Mesenteric fat pad (tissue), 1 donor: ENCODE measurements at regions not wholly inside any gene's neighbourhood (a gene's known extent, or its start where the extent isn't known, plus 50 kb on each side); places are given as distances from the start of the nearest gene placed in this dataset.

ENCODE experiments used
- DNase-seq: peaks from one replicate; pipeline ENCODE4 v3.0.0-alpha.2; 2020; ENCODE audit warnings: low spot score
- donor health status: DM: yes; HTN: yes; CAD: no.

DNA sequence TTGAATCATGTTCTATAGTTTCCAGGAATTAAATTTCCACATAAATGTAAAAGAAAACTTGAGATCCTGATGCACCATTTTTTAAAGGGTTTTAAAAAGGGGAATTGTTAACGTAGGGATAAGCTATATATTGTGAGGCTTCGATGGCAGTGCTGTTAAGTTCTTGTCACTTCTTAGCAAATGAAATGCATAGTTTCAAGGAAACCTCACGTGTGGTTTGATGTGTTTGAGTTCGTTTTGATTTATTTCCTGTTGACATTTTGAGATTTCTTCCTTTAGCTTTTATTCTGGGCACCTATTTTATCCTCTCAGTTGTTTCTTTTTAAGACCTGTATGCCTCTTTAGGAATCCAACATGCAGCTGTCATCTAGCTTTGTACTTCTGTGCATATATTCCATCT lies 301.0 kb downstream of the DOCK8 start:
- no peak for DNase-seq

DNA sequence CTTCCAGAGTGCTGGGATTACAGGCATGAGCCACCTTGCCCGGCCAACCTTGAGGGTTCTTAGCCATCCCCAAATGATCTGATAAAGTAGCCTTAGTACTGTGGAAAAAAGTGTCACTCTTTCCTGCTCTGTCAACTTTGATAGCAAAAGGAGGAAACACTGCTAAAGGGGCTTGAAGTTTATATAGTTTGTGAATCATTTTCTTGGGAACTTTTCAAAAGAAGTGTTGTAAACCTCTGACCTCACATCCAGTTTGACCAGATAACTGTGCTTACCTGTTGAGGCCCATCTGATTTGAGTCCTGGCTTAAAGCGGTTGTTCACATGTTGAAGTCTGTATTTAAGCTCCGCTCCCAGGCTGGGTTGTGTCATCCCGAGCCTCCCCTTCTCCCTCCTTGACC lies 303.3 kb downstream of the DOCK8 start:
- DNase-seq: no peak

DNA sequence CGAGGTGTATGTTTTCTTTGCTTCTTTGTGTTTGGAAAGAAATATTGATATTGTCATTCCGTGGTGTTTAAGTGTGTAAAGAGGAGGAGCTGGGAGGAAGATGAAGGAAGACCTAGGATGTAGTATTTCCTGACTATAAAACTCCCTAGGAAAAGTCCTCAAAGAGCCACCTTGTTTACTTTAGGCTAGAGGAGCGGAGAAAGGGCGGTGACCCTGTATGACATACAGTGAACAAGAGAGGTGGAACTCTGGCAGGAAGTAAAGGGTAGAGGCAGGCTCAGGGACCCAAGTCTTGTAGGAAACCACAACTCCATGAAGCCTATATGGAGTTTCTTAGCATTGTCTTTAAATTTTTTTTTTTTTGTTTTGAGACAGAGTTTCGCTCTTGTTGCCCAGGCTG lies 303.9 kb downstream of the DOCK8 start:
- DNase-seq: no peak

DNA sequence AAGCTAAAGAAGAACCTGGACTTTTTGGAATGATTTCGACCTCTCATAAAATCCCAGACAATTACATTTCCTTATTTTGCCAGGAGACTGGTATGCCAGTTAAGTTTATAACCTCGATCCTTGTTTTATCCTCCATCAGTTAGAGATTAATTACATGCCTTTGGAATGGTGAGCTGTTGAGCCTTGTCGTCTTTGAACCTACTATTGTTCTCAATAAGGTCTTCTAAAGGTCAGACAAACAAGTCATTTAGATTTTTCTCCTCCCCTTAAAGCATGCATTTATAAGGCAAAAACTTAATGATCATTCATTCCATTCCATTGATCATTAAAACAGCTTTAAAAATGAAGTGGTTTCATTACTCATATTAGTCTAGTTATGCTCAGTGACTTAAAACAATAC lies 304.9 kb downstream of the DOCK8 start:
- DNase-seq: no peak

DNA sequence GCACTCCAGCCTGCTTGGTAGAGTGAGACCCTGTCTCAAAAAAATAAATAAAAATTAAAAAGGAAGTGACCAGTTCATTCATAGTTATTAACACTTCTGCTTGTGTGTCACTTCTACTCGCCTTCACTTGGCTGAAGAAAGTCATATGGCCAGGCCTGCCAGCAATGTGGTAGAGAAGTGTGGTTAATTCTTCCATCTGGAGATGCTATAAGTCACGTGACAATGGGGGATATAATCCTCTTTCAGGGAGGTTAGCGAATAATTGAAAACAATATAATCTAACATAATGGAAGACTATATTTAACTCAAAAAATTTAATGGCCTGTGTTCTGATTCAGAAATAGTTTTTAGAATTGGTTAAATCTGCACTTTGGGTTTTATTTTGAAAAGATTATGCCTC lies 305.6 kb downstream of the DOCK8 start:
- no peak for DNase-seq

DNA sequence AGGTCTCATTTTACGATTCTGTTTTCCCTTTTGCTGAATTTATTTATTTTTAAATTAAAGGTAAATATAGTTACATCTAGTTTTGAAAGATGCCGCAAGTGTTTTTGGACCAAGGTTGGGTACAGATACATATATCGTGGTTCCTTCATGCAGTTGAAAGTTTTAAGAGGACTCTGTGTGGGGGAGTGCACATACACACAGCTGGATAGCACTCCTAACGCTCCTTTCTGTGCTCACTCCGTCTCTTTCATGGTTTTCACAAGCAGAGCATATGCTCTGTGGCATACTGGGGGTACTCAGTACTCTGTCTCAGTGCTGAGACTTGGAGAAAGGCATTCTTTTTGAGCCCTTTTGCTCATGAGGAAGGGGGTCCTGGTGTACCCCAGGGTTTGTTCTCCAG lies 307.5 kb downstream of the DOCK8 start:
- no peak for DNase-seq

DNA sequence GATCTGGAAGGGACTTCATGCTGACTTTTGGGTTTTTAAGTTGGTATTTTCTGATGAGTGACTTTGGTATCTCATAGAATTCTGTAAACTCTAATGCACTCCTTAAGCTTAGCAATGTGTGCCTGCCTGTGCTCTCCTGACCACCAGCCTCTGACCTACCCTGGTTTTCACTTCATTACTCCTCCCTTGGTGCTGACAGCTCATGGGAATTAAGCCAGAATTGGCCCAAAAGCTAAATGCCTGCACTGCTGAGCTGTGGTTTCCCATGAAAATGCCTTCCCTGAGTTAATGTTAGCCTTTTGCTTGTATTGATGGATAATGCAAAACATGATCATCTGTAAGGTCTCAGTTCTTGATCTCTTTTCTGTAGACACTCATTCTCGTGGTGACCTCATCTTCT lies 308.0 kb downstream of the DOCK8 start:
- DNase-seq: no peak

DNA sequence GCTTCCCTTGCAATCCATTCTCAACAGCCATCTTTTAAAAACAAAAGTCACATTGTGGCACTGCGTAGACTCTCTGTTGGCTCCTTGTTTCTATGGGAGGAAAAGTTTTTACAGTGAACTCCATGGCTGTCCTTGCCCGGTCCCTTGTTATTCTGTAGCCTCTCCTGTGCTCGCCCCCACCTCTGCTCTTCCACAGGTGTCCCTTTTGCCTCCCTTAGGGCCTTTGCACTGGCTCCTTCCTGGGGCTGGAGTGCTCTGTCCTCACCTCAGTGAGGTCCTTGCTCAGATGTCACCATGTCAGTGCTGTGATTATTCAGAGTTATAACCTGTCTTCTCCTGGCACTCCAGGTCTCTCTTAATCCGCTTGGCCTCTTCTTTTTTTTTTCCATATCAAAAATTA lies 308.8 kb downstream of the DOCK8 start:
- DNase-seq: no peak

DNA sequence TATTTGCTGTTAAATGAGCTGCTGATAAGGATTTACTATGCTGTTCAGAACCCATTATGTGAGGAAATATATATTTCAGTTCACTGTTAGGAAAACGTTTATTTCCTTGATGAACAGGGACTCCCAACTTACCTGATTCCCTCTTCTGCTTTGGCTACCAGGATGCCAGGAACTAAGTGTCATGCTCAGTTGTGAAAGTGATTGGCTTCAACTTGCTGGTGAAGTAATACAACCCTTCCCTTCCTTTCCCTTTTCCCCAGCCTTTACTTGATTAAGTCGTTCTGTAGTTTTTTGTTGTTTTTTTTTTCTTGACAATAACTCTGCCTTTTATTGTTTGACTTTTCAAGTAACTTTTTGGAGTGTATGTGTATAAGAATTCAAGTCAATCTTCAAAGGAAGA lies 309.3 kb downstream of the DOCK8 start:
- no peak for DNase-seq

DNA sequence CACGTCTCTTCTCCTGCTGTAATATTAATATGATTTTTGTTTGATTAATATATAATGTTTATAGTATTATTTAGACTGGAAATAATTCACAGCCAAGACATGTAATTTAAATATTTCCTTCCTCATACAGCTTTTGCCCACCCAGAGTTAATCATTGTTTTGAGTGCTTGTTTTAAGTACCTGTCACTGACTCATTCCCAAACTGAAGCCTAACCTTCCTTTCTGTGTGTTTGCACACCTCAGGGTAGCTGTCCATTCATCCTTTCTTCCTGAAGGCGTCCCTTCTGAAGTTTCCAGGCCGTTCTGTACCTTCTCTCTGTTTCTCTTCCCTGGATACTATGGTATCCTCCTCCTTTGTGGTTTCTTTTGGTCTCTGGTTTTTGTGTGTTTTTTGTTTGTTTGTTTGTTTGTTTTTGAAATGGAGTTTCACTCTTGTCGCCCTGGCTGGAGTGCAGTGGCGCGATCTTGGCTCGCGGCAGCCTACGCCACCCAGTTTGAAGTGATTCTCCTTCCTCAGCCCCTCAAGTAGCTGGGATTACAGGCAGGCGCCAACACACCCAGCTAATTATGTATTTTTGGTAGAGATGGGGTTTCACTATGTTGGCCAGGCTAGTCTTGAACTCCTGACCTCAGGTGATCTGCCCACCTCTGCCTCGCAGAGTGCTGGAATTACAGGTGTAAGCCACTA lies 312.4 kb downstream of the DOCK8 start:
- no peak for DNase-seq

DNA sequence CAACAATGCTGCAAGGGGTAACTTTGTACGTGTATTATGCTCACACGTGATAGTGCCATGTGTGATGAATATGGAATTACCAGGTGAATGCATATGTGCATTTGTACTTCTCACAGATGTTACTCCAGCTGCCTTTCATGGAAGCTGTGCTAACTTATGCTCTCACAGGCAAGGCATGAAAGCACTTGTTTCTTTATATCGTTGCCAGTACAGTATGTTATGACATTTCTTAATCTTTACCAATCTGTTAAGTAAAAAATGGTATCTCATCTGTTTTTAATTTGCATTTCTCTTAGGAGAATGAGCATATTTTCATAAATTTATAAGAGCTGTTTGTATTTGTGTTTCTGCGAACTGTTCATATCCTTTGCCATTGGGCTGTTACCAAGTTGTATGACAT lies 311.8 kb upstream of the DMRT1 start:
- no peak for DNase-seq

DNA sequence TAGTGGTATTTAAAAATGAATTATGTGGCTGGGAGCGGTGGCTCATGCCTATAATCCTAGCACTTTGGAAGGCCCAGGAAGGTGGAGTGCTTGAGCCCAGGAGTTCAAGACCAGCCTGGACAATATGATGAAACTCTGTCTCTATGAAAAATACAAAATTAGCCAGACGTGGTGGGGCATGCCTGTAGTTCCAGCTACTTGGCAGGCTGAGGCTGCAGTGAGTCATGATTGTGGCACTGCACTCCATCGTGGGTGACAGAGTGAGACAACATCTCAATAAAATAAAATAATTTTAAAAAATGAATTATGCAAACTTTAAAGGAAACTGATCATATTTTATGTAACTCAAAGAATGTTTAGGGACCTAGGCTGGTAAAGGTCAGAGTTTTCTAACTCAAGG lies 310.8 kb upstream of the DMRT1 start:
- no peak for DNase-seq

DNA sequence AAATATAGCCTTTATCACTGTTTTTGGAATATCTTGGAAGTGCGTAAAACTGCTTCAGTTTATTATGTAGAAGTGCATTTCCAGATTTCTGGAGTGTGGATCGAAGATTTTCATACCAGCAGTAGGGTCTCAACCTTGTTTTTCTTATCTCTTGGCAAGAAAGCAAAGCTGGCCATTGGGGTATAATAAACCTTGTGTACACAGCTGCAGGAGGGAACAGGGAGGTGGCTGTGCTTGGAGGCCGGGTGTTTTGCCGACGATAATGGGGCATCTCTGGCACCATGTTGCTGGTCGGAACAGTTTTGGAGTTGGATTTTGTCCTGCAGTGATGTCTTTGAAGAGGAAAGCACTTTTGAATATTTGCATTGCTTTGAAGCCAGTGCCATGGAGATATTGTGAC lies 308.8 kb upstream of the DMRT1 start:
- no peak for DNase-seq

DNA sequence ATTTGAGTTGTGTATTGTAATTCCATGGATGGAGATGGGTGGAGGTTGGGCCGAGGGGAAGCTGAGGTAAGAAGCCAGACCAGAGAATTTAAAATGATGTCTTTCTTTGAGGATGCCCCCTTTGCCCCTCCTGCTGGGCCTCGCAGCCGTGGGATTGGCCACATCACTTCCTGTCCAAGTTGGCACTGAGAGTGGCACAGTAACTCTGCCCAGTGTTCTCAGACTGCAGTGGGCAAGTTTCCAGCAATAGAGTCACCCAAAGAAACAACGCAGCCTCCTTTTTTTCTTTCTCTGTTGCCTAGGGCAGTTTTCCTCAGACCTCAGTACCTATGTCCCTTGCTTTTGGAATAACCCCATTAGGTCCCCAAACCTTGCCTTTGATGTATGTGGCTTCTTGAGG lies 306.6 kb upstream of the DMRT1 start:
- DNase-seq: no peak

DNA sequence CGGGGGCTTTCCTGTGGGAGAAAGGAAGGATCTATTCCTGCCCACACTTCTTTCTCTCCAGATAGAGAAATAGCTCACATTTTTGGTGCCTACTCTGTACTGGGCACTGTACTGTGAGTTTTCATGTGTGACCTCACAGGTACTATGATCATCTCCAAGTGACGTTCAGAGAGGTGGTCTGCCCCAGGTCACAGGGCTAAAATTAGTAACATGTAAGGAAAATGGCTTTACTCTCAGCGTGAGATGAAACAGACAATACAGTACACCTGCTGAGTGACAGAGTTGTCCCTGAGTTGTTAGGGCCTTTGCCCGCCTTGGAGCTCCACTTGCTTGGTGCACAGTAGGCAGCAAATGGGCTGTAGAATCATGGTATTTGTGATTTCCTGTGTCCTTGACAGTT lies 306.1 kb upstream of the DMRT1 start:
- DNase-seq: no peak

DNA sequence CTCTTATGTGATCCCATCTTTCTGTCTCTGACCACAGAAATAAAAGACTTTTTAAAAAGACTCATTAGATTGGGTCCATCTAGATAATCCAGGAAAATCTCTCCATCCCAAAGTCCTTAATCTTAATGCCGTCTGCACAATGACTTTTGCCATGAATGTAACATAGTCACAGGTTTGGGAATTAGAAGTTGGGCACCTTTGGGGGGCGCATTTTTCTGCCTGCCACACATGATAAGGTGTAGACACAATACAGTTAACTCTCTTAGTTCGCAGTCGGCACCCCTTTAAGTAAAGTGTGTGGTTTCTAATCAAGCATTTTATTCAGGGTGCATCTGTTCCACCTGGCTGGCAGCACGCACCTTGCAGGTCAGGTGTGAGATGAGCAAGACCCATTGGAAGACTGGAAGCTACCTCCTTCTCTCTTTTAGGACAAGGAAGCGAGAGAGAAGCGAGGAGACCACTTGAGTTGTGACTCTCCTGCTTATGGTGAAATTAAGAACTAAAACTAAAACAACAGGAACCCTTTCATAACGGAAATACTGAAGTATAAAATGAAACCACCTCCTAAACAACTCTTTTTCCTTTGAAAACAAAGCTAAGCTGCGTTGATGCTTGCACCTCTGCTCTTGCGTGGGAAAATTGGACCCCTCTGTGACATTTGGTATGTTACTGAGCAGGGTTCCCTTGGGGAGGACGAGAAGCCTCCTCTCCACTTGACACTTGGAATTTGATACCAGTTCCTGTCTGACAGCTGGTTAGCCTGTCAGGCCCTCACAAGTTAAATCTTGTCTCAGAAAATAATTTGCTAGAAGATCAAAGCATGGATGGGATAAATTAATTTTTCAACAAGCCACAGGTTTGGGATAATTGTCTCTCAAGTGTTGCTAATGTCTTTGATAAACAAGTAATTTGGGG lies 304.6 kb upstream of the DMRT1 start:
- no peak for DNase-seq

DNA sequence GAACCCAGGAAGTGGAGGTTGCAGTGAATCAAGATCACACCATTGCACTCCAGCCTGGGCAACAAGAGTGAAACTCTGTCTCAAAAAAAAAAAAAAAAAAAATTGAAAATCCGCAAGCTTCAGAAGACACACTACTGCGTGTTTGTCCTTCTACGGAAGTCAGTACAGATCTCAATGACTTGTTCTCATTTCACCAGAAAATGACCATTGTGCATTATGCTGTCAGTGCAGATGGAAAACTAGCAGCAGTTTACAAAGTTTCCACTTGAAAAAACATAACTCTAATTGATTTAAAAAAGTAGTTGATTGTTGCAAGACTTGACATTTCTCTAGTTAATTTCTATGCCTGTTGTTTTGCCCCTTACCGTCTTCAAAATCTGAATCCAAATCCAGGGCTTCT lies 298.0 kb upstream of the DMRT1 start:
- no peak for DNase-seq

DNA sequence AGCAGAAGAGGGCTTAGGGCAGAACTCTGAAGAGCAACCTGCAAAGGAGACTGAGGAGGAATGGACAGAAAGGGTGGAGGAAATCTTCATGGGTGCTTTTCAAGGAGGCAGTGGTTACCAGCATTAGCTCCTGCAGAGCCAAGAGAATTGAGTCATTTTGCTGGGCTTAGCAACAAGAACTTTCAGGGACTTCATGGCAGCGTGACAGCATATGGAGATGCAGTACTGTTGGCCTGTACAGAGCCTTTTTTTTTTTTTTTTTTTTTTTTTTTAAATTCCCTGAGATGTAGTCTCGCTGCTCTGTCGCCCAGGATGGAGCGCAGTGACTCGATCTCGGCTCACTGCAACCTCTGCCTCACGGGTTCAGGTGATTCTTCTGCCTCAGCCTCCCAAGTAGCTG lies 296.0 kb upstream of the DMRT1 start:
- no peak for DNase-seq

DNA sequence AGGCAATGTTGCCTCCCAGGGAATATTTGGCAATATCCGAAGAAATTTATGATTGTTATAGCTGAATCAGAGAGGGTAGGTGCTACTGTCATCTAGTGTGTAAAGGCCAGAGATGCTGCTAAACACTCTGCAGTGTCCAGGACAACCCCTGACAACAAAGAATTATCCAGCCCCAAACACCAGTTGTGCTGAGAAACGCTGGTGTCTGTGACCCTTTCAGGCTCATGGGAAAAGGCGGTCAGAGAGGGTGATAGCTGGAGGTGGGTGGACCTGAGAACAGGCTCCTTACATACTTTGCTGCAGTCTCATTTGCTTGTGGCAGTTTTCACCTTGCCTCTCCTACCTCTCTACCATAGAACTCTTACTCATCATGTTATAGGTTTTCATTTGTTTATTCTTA lies 295.3 kb upstream of the DMRT1 start:
- DNase-seq: no peak

DNA sequence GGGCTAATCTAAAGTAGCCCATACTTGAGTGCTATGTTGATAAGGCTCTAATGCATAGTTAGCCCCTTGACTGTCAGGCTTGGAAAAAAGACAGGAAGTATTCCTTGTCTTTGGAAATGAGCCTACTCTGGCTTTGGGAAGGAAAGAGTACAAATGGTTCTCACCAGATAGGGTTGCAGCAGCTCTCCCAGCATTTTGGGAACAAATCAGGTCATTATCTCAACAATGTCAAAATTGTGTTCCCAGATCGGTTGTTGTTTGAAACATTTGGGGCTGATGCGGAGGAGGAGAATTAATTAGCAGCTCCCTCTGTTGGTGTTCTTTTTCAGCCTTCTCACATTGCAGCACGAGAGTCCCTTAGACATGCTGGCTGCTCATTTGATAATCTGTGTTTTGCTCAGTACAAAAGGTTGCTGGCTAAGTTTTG lies 294.7 kb upstream of the DMRT1 start:
- DNase-seq: no peak

DNA sequence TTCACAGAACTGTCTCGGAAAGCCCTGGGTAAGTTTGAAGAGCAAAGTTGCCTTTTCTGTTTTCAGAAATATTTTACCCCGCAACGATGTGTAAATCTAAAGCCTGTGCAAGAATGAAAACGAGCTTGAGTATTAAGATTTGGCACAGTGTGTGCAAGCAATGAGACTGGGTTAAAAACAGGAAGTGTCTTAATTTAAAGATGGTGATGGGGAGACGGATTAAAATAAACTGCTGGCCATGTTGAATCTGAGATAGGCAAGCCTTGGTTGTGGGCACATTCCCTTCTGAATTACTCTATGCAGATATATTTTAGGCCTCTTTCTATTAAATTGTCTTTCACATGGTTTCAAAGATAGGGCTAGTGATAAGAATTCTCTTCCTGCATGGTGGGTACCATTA lies 294.2 kb upstream of the DMRT1 start:
- no peak for DNase-seq

DNA sequence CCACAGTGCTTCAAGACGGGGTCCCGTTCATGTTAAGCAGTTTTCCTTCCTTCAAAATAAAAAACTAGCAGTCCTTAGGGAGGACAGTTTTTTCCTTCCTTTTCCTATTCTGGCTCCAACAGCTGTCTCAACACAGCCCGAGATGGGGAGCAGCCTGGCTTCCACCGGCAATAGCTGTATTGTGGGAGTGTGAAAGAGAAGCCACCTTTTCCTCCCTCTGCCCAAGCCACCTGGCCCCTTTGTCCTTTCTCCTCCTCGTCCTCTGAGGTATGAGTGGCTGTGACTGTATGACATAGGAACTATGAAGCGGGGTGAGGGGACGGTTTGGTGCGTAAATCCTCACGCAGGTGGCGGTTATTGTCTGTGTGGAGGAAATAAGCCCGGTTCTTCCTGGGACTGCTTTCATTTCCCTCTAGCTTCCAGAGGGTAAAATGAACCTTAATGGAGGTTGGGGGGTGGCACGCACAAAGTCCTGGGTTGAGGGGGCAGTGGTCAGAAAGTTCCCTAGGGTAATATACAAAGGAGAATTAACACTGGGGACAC lies 292.0 kb upstream of the DMRT1 start:
- no peak for DNase-seq

DNA sequence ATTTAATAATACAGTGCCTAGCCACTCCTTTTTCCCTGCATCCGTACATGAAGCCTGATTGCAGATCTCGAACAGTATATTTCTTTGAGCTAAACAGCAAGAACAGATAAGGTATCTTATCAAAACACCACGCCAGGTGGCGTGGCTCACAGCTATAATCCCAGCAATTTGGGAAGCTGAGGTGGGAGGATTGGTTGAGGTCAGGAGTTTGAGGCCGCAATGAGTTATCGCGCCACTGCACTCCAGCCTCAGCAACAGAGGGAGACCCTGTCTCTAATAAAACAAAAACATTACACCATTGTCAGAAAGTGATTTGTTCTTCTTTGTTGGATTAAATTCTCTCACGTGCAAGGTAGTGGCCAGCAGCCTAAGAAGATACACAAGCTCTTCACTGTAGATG lies 291.2 kb upstream of the DMRT1 start:
- DNase-seq: no peak
